ENCODE measurements at regions not wholly inside any gene's neighbourhood (a gene's known extent, or its start where the extent isn't known, plus 50 kb on each side); places are given as distances from the start of the nearest gene placed in this dataset.

- TF ChIP-seq EZH2phosphoT487 (IDR thresholded peaks at IDR 0.05; ENCODE audit: insufficient read depth, low read depth) (no peak), EZH2 (IDR thresholded peaks at IDR 0.05; ENCODE audit: insufficient read depth, poor library complexity, severe bottlenecking) (no peak)
Measured at GRCh38 chr14:22008766-22009165, 335.1 kb upstream of the OR4E1 start.

Measured in GM23248 (cell line).